ENCODE measurements at regions not wholly inside any gene's neighbourhood (a gene's known extent, or its start where the extent isn't known, plus 50 kb on each side); places are given as distances from the start of the nearest gene placed in this dataset.
A peak's percentile ranks its signal among the peaks of the same experiment; 100 is the strongest.

DNA sequence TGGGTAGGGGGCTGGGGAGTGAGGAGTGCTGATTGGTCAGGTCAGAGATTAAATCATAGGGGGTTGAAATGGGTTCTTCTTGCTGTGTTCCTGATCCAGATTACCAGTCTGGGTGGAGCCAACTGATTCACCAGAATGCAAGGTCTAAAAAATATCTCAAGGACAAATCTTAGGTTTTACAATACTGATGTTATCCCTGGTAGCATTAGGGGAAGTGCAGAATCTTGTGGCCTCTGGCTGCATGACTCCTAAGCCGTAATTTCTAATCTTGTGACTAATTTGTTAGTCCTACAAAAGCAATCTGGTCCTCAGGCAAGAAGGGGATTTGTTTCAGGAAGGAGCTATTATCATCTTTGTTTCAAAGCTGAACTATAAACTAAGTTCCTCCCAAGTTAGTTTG, 289.2 kb upstream of the KYNU start:
- no peaks in the 10 kb centered on the region for H3K36me3 ChIP-seq
- no peaks in the 10 kb centered on the region for H3K4me1 ChIP-seq
- H3K27me3 ChIP-seq (replicated peaks in 1 of 7): no peaks in the 10 kb centered on the region
- no peak for DNase-seq
- WGBS, 5 donors: 50 to 84% (median 64%) methylated on average over 1 of the region's 1 CpG
- H3K4me3 ChIP-seq: no peak overlapping the region
- intact Hi-C loops (cut with DNase I; ENCODE audit: low total_unique reads): no loop called here
- TF ChIP-seq, protein P1, sequence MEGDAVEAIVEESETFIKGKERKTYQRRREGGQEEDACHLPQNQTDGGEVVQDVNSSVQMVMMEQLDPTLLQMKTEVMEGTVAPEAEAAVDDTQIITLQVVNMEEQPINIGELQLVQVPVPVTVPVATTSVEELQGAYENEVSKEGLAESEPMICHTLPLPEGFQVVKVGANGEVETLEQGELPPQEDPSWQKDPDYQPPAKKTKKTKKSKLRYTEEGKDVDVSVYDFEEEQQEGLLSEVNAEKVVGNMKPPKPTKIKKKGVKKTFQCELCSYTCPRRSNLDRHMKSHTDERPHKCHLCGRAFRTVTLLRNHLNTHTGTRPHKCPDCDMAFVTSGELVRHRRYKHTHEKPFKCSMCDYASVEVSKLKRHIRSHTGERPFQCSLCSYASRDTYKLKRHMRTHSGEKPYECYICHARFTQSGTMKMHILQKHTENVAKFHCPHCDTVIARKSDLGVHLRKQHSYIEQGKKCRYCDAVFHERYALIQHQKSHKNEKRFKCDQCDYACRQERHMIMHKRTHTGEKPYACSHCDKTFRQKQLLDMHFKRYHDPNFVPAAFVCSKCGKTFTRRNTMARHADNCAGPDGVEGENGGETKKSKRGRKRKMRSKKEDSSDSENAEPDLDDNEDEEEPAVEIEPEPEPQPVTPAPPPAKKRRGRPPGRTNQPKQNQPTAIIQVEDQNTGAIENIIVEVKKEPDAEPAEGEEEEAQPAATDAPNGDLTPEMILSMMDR (IDR thresholded peaks at IDR 0.05 in 8 of 11, conservative IDR thresholded peaks at IDR 0.05 in 3 of 11): no peak
- TF ChIP-seq POLR2AphosphoS5 (IDR thresholded peaks at IDR 0.05) (no peak), POLR2A (IDR thresholded peaks at IDR 0.05) (no peak)
- H3K9me3 ChIP-seq: no peaks in the 10 kb centered on the region
- H3K27ac ChIP-seq: no peak overlapping the region

- peak; percentile 60 for DNase-seq
- no peak overlapping the region for H3K4me3 ChIP-seq
- no peaks in the 10 kb centered on the region for H3K4me1 ChIP-seq
- 61 to 75% (median 66%) methylated on average over 5 of the region's 5 CpGs for WGBS, 5 donors
- no peak overlapping the region for H3K27ac ChIP-seq
- TF ChIP-seq POLR2A (IDR thresholded peaks at IDR 0.05) (no peak), POLR2AphosphoS5 (IDR thresholded peaks at IDR 0.05) (no peak)
- TF ChIP-seq, protein P1 (IDR thresholded peaks at IDR 0.05 in 8 of 11, conservative IDR thresholded peaks at IDR 0.05 in 3 of 11): no peak
- H3K9me3 ChIP-seq: no peaks in the 10 kb centered on the region
- intact Hi-C loops (cut with DNase I; ENCODE audit: low total_unique reads): no loop called here
- no peaks in the 10 kb centered on the region for H3K27me3 ChIP-seq (replicated peaks in 1 of 7)
- no peaks in the 10 kb centered on the region for H3K36me3 ChIP-seq
Measured at GRCh38 chr2:142586693-142587580, 290.5 kb upstream of the KYNU start.

DNA sequence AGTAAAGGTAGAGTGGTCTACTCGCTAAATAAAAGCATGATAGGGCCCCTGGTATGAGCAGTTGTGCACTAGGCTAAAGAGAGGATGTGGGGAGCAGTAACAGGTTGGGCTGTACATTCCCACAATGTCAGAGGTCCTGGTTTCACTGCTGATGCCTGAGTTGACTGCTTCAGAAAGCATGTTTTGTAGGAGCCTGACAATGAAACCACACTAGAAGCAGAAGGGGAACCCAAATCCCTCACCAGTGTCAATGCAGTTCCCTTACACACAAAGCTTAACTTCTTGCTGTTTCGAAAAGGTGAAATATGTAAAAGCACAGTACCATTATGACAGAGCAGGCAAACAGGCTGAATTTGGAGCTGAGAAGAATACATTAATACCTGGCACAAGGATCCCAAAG, 291.7 kb upstream of the KYNU start:
- no peak overlapping the region for H3K27ac ChIP-seq
- H3K36me3 ChIP-seq: no peaks in the 10 kb centered on the region
- H3K9me3 ChIP-seq: no peaks in the 10 kb centered on the region
- TF ChIP-seq POLR2A (IDR thresholded peaks at IDR 0.05): no peak
- no peak for TF ChIP-seq POLR2AphosphoS5 (IDR thresholded peaks at IDR 0.05)
- TF ChIP-seq, protein P1 (IDR thresholded peaks at IDR 0.05 in 8 of 11, conservative IDR thresholded peaks at IDR 0.05 in 3 of 11): no peak
- H3K27me3 ChIP-seq (replicated peaks in 1 of 7): no peaks in the 10 kb centered on the region
- DNase-seq: no peak
- intact Hi-C loops (cut with DNase I; ENCODE audit: low total_unique reads): no loop called here
- no peak overlapping the region for H3K4me3 ChIP-seq
- 77 to 85% (median 83%) methylated on average over 2 of the region's 2 CpGs for WGBS, 5 donors
- H3K4me1 ChIP-seq: no peaks in the 10 kb centered on the region

GRCh38 chr2:142582317-142582716, 295.1 kb upstream of the KYNU start:
- WGBS, 5 donors: 73 to 89% (median 81%) methylated on average over 2 of the region's 2 CpGs

More at GRCh38 chr2:142582317-142582716, 295.1 kb upstream of the KYNU start:
- H3K27ac ChIP-seq: no peak overlapping the region
- TF ChIP-seq POLR2AphosphoS5 (IDR thresholded peaks at IDR 0.05): no peak
- TF ChIP-seq POLR2A (IDR thresholded peaks at IDR 0.05): no peak
- TF ChIP-seq, protein P1 (IDR thresholded peaks at IDR 0.05 in 8 of 11, conservative IDR thresholded peaks at IDR 0.05 in 3 of 11): no peak
- DNase-seq: no peak
- H3K4me1 ChIP-seq: no peaks in the 10 kb centered on the region
- no peaks in the 10 kb centered on the region for H3K36me3 ChIP-seq
- no peaks in the 10 kb centered on the region for H3K9me3 ChIP-seq
- no peak overlapping the region for H3K4me3 ChIP-seq
- intact Hi-C loops (cut with DNase I; ENCODE audit: low total_unique reads): no loop called here
- H3K27me3 ChIP-seq (replicated peaks in 1 of 7): no peaks in the 10 kb centered on the region
